CD8-positive, alpha-beta memory T cell (primary cell): ENCODE measurements at regions not wholly inside any gene's neighbourhood (a gene's known extent, or its start where the extent isn't known, plus 50 kb on each side); places are given as distances from the start of the nearest gene placed in this dataset.
"Not testable (repeated sequence)": the region's sequence is repeated elsewhere in the genome, so short reads cannot be mapped to it uniquely, and the experiment has no call there.

Experiments used
- CTCF ChIA-PET: fragments of 350-600 bp; sonication (Branson Sonifier 250); formaldehyde crosslinking; loops from one replicate; lab custom pipeline; 2021; ENCODE audit warnings: antibody characterized with exemption; lab: Charles Lee
- POLR2A ChIA-PET: fragments of 350-600 bp; sonication (Branson Sonifier 250); formaldehyde crosslinking; loops from one replicate; lab custom pipeline; 2021; ENCODE audit warnings: antibody characterized with exemption; lab: Charles Lee
- DNase-seq, 5 donors: peaks; one replicate each; pipeline versions ENCODE4 v3.0.0 to v3.0.0-alpha.2; 2020 to 2022; ENCODE audit warnings: mixed read lengths in 1 of 5
- H3K27ac ChIP-seq: one replicate; pipeline ENCODE4 v1.7.0; 2013; ENCODE audit warnings: low read depth, mild to moderate bottlenecking, low read length, moderate library complexity
- H3K27me3 ChIP-seq: 2 replicates; pipeline ENCODE4 v1.7.0; 2013; ENCODE audit warnings: low read length, mild to moderate bottlenecking; ENCODE audit not compliant: insufficient read depth, poor library complexity, severe bottlenecking
- H3K36me3 ChIP-seq: 2 replicates; pipeline ENCODE4 v1.7.0; 2013; ENCODE audit warnings: mild to moderate bottlenecking, low read length, moderate library complexity; ENCODE audit not compliant: insufficient read depth
- H3K4me1 ChIP-seq: 2 replicates; pipeline ENCODE4 v1.7.0; 2013; ENCODE audit warnings: mild to moderate bottlenecking, low read length, moderate library complexity; ENCODE audit not compliant: insufficient read depth
- H3K4me3 ChIP-seq: 2 replicates; pipeline ENCODE4 v1.7.0; 2013; ENCODE audit warnings: mild to moderate bottlenecking, low read length
- H3K9me3 ChIP-seq: 2 replicates; pipeline ENCODE4 v1.7.0; 2013; ENCODE audit warnings: mild to moderate bottlenecking, low read length
- H3K27ac Mint-ChIP-seq, 8 donors: one replicate each; pipeline ENCODE4 v1.8.0; 2020 to 2021; ENCODE audit warnings: mixed read lengths in 8 of 8, mild to moderate bottlenecking in 6 of 8, inconsistent platforms in 3 of 8, moderate library complexity in 3 of 8
- H3K27me3 Mint-ChIP-seq, 2 donors: one replicate each; pipeline ENCODE4 v1.8.0; 2020 to 2021; ENCODE audit warnings: mixed read lengths in 2 of 2, mild to moderate bottlenecking in 1 of 2, moderate library complexity in 1 of 2
- H3K36me3 Mint-ChIP-seq, 3 donors: one replicate each; pipeline ENCODE4 v1.8.0; 2020 to 2021; ENCODE audit warnings: mixed read lengths in 3 of 3, inconsistent platforms in 1 of 3, mild to moderate bottlenecking in 1 of 3
- H3K4me1 Mint-ChIP-seq, 3 donors: one replicate each; pipeline ENCODE4 v1.8.0; 2020 to 2021; ENCODE audit warnings: mixed read lengths in 3 of 3, inconsistent platforms in 1 of 3, mild to moderate bottlenecking in 1 of 3
- H3K4me3 Mint-ChIP-seq, 7 donors: one replicate each; pipeline ENCODE4 v1.8.0; 2020 to 2021; ENCODE audit warnings: mixed read lengths in 7 of 7, mild to moderate bottlenecking in 6 of 7, moderate library complexity in 4 of 7, inconsistent platforms in 2 of 7
- H3K9me3 Mint-ChIP-seq, 5 donors: one replicate each; pipeline ENCODE4 v1.8.0; 2020 to 2022; ENCODE audit warnings: mixed read lengths in 5 of 5, mild to moderate bottlenecking in 3 of 5, moderate library complexity in 2 of 5, inconsistent platforms in 1 of 5

GRCh38 chr14:19088632-19089031, 121.4 kb downstream of the POTEM start:
- H3K4me1 ChIP-seq, H3K9me3 ChIP-seq, H3K4me3 Mint-ChIP-seq, CTCF ChIA-PET, POLR2A ChIA-PET, H3K4me1 Mint-ChIP-seq, H3K27ac Mint-ChIP-seq, H3K36me3 ChIP-seq, H3K27me3 ChIP-seq, DNase-seq, H3K9me3 Mint-ChIP-seq, H3K36me3 Mint-ChIP-seq, H3K27ac ChIP-seq, H3K27me3 Mint-ChIP-seq, H3K4me3 ChIP-seq: not testable (repeated sequence)

GRCh38 chr14:19093227-19093626, 126.0 kb downstream of the POTEM start:
- H3K27me3 Mint-ChIP-seq, CTCF ChIA-PET, H3K36me3 Mint-ChIP-seq, H3K4me3 ChIP-seq, H3K4me1 Mint-ChIP-seq, H3K27ac Mint-ChIP-seq, POLR2A ChIA-PET, DNase-seq, H3K4me3 Mint-ChIP-seq, H3K36me3 ChIP-seq, H3K9me3 ChIP-seq, H3K27me3 ChIP-seq, H3K9me3 Mint-ChIP-seq, H3K27ac ChIP-seq, H3K4me1 ChIP-seq: not testable (repeated sequence)

GRCh38 chr14:19094731-19095130, 127.5 kb downstream of the POTEM start:
- H3K9me3 Mint-ChIP-seq, H3K4me1 ChIP-seq, H3K36me3 ChIP-seq, DNase-seq, H3K27ac Mint-ChIP-seq, H3K27me3 Mint-ChIP-seq, CTCF ChIA-PET, H3K9me3 ChIP-seq, POLR2A ChIA-PET, H3K4me3 ChIP-seq, H3K4me1 Mint-ChIP-seq, H3K27ac ChIP-seq, H3K27me3 ChIP-seq, H3K4me3 Mint-ChIP-seq, H3K36me3 Mint-ChIP-seq: not testable (repeated sequence)

- H3K4me3 ChIP-seq, H3K27me3 Mint-ChIP-seq, H3K9me3 Mint-ChIP-seq, POLR2A ChIA-PET, H3K27ac ChIP-seq, H3K4me1 ChIP-seq, H3K27ac Mint-ChIP-seq, H3K4me3 Mint-ChIP-seq, DNase-seq, H3K36me3 ChIP-seq, H3K9me3 ChIP-seq, H3K4me1 Mint-ChIP-seq, CTCF ChIA-PET, H3K36me3 Mint-ChIP-seq, H3K27me3 ChIP-seq: not testable (repeated sequence)
These were observed 127.9 kb downstream of the POTEM start for GRCh38 chr14:19095167-19095566.

GRCh38 chr14:19096467-19096866, 129.2 kb downstream of the POTEM start:
- H3K9me3 ChIP-seq, H3K4me3 Mint-ChIP-seq, DNase-seq, H3K27me3 Mint-ChIP-seq, H3K9me3 Mint-ChIP-seq, H3K27me3 ChIP-seq, H3K36me3 Mint-ChIP-seq, POLR2A ChIA-PET, H3K4me3 ChIP-seq, H3K4me1 ChIP-seq, H3K4me1 Mint-ChIP-seq, H3K27ac ChIP-seq, H3K27ac Mint-ChIP-seq, CTCF ChIA-PET, H3K36me3 ChIP-seq: not testable (repeated sequence)

GRCh38 chr14:19096876-19097275, 129.6 kb downstream of the POTEM start:
- H3K27me3 ChIP-seq, H3K36me3 Mint-ChIP-seq, POLR2A ChIA-PET, H3K4me1 Mint-ChIP-seq, H3K27ac ChIP-seq, H3K4me3 Mint-ChIP-seq, H3K27me3 Mint-ChIP-seq, CTCF ChIA-PET, H3K9me3 Mint-ChIP-seq, H3K9me3 ChIP-seq, H3K27ac Mint-ChIP-seq, H3K4me1 ChIP-seq, H3K4me3 ChIP-seq, H3K36me3 ChIP-seq: not testable (repeated sequence)
- peak in 1 of 5 donors; percentile 1 for DNase-seq

- DNase-seq = peak in 2 of 5 donors; percentile 1 to 33
- H3K4me3 ChIP-seq, H3K27me3 ChIP-seq, POLR2A ChIA-PET, H3K36me3 Mint-ChIP-seq, H3K4me1 ChIP-seq, H3K4me3 Mint-ChIP-seq, CTCF ChIA-PET, H3K36me3 ChIP-seq, H3K27me3 Mint-ChIP-seq, H3K4me1 Mint-ChIP-seq, H3K9me3 ChIP-seq, H3K9me3 Mint-ChIP-seq, H3K27ac Mint-ChIP-seq, H3K27ac ChIP-seq: not testable (repeated sequence)
These were observed 130.1 kb downstream of the POTEM start for GRCh38 chr14:19097306-19097705.

- H3K9me3 Mint-ChIP-seq, H3K36me3 Mint-ChIP-seq, H3K4me1 ChIP-seq, H3K27ac ChIP-seq, CTCF ChIA-PET, H3K4me3 Mint-ChIP-seq, H3K27me3 ChIP-seq, H3K27ac Mint-ChIP-seq, H3K36me3 ChIP-seq, H3K9me3 ChIP-seq, H3K4me1 Mint-ChIP-seq, H3K4me3 ChIP-seq, POLR2A ChIA-PET, H3K27me3 Mint-ChIP-seq: not testable (repeated sequence)
- DNase-seq = peak in 1 of 5 donors; percentile 2
These were observed 130.5 kb downstream of the POTEM start for GRCh38 chr14:19097750-19098149.

- POLR2A ChIA-PET, CTCF ChIA-PET: not testable (repeated sequence)
These were observed 131.0 kb downstream of the POTEM start for GRCh38 chr14:19098230-19098629.

More at GRCh38 chr14:19098230-19098629, 131.0 kb downstream of the POTEM start:
- not testable (repeated sequence) for H3K9me3 Mint-ChIP-seq, H3K4me3 Mint-ChIP-seq, H3K27me3 ChIP-seq, H3K36me3 Mint-ChIP-seq, H3K27me3 Mint-ChIP-seq, H3K4me1 Mint-ChIP-seq, H3K27ac Mint-ChIP-seq, DNase-seq, H3K27ac ChIP-seq, H3K36me3 ChIP-seq, H3K4me3 ChIP-seq, H3K4me1 ChIP-seq, H3K9me3 ChIP-seq
